GM18867 (cell line): ENCODE measurements at regions not wholly inside any gene's neighbourhood (a gene's known extent, or its start where the extent isn't known, plus 50 kb on each side); places are given as distances from the start of the nearest gene placed in this dataset.
"Not testable (repeated sequence)": the region's sequence is repeated elsewhere in the genome, so short reads cannot be mapped to it uniquely, and the experiment has no call there.

Source experiments
- ATAC-seq: cut with Tn5 transposase; IDR thresholded peaks from one replicate; pipeline ENCODE4 v1.9.1; 2021; ENCODE audit warnings: mild to moderate bottlenecking, moderate library complexity; ENCODE audit not compliant: unreplicated experiment

DNA sequence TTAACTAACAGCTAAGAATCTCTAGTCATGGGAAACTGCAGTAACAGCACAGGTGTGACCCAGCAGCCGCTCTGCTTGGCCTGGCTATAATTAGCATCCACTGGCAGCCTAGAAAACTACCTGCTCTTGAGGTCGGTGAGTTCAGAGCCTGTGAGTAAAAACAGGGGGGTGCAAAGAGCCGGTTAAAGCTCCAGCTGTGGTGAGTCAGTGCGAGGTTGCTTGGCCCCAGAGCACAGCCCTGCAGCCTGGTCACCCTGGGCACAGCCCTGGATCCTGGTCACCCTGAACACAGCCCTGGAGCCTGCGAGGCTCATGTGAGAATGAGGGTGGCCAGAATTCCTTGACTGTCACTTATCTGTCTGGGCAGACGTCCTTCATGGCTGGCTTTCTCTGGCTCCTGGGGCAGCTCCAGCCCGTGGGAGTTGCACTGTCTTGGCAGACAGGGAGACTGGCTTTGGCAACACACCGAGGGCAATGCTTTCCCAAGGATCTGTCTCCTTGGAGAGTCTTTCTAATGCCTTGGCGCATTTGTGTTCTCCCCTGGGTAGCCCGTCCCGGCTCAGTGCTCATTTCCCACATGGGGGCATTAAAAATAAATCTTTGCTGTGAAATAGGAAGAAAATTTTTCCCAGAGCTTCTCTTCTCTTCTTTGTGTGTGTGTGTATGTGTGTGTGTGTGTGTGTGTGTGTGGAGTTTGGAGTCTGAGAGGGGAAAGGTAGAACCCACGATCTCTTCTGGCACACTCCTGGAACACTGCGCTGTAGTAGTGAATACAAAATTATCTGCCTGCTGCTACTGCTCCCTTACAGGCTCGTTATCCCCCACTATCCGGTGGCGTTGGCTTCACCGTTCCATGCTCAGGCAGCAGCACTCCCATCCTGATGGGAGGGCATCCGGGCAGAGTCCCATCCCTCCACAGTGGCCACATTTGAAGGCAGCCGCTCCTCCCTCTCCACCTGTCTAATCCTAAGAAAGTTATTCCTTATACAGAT, 250.2 kb upstream of the MEX3C start:
- ATAC-seq, result no peak

DNA sequence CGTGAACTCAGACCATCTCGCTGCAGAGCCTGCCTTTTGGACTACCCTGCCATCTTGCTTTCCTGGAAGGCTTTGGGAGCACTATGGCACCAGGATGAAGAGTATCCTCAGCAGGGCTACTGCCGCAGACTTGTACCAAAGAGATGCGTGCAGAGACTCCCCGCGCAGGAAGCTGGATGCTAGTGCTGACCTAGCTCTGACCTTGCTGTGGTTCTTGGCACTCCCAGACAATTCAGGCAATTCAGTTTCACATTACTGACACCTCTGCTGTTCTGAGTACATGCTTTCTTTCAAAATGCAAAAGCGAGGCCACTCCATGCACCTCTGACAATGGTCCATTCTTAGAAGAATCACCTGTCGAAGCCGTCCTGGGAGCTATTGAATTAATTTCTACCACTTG, 251.5 kb upstream of the MEX3C start:
- no peak for ATAC-seq

DNA sequence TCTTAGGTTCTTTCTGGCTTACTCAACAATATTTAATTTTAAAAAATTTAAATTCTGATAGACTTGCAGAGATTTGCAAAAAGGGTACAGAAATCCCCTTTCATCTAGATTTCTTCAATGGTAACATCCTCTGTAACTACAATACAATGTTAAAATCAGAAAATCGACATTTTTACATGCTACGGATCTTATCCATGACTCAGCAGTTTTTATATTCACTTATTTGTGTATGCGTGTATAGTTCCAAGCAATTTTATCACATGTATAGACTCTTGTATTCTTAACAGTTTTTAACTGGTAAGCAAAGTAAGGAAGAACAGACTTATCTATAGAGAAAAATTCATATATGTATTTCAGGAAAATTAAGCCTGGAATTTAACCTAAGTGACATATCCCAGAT, 256.1 kb upstream of the MEX3C start:
- ATAC-seq, result no peak

DNA sequence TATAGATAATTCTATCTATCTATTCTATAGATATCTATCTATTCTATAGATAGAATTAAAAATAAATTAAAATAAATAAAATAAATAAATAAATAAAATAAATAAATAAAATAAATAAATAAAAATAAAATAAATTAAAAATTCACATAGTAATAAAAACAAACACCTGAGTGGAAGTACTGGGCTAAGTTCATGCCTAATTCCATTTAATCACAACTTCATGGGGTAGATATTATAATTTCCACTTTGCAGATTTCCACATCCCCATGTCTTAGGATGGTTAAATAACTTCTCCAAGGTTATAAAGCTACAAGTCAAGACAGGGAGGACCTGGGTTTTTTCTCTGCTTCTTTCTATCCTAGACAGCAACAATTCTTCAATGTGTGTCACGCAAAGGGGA, 261.4 kb upstream of the MEX3C start:
- no peak for ATAC-seq

DNA sequence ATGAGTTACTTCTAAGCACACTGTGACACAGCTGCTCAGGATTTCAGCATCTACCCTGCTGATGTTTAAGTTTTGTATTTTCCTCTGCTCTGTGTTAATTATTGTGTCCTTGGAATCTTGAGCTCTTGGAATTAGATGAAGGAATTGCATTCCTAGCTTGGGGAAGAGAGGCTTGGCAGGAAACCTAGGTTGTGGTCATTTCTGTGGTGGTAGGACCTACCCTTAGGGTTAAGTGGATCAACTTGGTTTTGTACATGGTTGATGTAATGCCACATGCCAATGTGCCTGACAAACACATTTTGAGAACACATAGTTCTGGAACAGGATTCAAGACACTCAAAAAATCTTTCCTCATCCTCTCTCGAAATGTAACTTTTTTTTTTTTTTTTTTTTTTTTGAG, 264.5 kb upstream of the MEX3C start:
- no peak for ATAC-seq

DNA sequence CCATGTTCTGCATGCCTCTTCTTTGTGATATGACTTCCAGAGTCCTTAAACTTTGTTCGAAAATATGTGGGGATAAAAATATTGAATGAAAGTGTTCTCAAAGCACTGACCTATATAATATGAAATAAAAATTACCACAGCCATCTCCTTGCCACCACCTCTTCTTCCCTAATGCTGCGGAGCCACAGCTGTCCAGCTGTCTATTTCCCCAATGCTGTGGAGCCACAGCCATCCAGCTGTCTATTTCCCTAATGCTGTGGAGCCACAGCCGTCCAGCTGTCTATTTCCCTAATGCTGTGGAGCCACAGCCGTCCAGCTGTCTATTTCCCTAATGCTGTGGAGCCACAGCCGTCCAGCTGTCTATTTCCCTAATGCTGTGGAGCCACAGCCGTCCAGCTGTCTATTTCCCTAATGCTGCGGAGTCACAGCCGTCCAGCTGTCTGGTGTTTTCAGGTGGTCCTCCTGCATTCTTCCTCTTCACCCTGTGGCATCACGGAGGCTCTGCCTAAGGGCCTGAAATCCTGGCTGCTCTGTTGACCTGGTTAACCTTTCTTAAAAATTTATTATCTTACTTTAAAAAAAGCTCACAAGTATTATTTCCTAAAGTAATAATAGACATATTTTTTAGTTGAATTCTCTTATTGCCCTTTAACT, 266.1 kb upstream of the MEX3C start:
- ATAC-seq, result no peak

DNA sequence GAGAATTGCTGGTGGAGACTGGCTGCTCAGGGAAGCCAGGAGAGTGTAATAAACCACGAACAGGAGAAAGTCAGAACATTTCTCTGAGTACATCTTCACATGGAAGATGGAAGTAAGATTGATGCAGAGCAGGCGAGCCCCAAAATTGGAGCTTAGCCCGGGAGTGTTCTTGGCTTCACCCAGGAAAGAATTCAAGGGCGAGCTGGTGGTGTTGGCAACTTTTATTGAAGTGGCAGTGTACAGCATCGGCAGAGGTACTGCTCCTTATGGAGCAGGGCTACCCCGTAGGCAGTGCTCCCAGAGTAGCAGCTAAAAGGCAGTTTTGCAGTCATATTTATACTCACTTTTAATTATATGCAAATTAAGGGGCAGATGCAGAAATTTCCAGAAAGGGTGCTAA, 281.4 kb upstream of the MEX3C start:
- ATAC-seq, result no peak

DNA sequence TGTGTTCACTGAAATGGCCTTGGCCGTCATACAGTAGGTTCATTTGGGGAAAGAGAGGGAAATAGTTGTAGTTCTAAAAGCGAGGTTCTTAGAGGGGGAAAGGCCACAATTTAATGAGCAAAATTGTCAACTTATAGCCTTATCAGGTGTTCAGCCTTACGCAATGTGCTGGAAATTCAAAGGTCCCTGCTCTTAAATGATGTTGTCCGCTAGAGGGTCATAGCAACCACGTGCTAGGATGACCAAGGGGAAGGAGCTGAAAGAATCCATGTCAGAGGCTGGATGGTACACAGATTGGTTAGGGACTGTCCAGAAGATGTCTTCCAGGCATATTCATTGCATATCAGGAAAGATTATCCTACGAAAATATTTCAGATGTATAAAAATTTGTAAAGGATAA, 282.3 kb upstream of the MEX3C start:
- no peak for ATAC-seq

DNA sequence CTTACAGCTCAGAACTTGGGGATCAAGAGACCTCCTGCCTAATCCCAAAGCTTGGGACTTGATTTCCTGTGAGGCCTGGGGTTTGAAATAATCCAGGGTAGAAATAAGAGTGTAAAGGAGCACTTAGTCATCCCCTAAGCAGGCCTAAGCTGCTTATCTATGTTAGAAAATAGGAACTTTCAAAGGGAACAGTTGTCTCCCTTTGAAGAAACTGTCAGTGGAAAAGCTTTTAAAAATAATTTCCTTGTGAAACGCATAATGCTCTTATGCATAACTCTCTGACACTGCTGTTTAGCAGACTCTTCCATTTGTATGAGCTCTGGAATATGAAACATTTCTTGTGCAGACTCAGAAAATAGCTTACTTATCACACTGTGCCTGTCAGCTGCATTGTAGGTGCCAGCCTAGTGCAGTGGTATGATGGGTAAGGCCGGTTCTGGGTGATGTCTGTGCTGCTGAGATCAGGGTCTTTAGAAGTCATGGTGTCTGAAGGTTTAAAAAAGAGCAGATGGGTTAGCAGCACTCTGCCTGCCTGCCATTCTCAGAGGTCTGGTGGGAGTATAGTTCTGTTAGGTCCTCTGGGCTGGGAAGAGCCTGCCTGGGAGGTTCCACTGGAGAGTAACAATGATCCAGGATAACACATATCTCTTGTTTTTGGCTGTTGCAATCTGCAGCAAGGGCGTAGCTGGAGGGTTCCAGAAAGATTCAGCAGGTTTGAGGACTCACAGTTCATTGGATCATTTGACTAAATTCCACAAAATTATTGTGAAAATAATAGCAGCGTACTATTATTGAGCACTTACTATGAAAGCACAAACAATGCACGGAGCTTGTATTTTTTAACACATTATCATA, 283.2 kb upstream of the MEX3C start:
- no peak for ATAC-seq

DNA sequence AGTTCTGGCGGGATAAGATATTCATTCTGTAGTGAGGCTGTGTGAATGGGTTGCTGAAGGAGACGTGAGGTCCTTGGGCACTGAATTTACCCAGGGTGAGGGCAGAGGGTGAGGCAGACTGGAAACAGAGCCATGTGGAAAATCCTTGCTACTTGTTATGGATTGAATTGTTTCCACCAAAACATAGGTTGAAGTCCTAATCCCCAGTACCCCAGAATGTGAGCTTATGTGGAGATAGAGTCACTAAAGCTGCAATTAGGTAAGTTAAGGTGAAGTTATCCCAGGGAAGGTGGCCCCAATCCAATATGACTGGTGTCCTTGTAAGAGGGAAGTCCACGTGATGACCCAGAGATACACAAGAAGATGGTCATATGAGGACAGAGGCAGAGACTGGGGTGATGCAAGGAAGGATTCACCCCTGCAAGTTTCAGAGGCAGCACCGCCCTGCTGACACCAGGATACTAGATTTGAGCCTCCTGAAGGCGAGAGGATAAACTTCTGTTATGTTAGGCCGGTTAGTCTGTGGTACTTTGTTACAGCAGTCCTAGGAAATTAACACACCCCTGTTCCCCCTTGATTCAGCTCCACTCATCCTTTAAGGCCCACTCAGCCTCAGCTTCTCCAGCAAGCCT, 289.4 kb upstream of the MEX3C start:
- no peak for ATAC-seq

DNA sequence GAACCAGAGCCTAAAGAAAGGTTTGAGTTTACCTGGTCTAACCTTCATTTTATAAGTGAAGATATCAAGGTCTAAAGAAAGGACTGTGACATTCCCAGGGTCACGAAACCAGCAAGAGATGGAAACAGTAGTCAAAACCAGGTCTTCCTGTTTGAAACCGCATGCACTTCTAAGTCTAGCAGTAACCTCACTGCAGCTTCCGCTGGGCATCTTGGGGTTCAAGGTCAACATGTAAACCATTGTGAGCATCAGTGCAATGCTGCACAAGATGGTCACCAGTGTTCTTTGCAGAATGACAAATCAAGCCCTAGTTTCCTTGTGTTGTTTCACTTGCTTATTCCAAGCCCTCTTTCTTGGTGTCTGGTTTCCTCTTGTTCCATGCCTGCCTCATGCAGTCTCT, 292.9 kb upstream of the MEX3C start:
- ATAC-seq, result no peak

DNA sequence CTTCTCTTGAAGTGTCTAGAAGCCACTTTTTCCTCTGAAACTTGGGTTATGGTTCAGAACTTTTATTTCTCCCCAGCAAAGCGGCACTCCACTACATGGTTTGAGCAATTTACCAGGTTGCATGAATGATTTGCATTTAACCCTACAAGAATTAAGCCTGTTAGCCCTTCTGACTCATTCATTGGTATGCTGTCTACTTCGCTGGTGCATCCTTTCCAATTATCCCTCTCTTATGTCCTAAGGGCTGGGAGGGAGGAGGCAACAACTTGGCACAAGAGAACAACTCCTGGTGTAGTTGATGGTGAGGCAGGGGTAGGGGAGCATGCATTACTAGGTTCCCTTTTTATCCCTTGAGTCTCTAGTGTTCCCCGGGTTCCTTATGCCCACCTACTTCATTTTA, 293.4 kb upstream of the MEX3C start:
- ATAC-seq, result no peak

DNA sequence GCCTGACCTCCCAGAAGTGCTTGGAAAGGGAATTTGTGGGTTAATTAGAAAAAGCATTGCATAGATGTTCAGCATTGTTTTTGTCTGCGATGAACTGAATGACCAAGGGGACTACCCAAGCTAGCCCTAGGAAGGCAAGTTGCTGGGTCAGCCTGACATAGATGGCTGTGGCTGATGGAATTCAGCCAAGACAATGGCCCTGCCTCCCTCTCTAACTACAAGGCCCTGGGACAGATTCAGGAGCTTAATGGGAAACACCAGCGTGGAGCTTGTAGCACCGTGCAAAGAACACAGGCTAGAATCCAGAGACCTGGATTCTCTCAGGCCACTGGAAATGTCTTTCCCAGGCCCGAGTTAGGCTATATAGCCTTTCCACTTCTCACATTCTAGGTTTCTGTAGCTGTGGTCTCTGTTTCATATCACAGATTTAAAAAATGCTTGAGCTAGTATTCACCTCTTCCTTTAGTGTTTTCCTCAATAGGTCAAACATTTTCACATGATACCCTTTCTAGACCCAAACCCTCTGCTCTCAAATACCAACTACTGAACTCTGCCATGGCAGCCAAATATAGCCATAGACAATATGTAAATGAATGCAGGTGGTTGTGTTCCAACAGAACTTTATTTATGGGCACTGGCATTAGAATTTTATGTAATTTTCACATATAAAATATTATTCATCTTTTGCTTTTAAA, 294.3 kb upstream of the MEX3C start:
- no peak for ATAC-seq

DNA sequence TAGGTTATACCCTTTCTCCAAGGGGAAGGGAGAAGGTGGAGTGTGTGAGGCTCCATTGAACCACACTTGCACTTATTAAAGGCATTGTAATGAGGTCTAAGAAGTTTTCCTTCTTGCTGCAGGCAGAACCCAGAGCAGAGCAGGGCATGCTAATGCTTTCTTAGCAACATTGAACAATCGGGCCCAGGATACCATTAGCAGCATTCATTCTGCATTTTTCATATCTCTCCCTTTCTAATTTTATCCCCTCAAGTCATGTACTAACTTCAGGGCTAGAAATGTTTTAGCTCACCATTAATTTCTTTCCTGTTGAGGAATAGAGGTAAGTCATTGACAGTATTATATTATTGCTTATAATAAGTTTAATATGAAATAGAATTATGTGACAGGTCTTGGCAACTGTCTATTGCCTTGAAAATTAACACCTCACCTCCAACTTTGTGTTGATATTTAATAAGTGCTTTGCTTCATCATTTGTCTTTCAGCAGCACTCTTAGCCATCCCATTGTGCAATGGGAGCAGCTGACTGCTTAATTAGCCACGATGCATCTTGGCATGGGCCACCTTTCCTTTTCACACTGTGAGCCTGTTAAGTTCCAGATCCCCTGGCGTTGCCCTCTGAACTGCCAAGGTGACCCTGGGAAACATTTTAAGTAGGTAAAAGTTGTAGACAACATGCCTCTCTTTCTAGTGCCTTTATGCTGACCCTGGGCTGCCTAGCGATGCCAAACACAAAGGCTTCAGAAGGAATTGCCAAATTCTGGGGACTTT, 300.8 kb upstream of the MEX3C start:
- ATAC-seq, result no peak

DNA sequence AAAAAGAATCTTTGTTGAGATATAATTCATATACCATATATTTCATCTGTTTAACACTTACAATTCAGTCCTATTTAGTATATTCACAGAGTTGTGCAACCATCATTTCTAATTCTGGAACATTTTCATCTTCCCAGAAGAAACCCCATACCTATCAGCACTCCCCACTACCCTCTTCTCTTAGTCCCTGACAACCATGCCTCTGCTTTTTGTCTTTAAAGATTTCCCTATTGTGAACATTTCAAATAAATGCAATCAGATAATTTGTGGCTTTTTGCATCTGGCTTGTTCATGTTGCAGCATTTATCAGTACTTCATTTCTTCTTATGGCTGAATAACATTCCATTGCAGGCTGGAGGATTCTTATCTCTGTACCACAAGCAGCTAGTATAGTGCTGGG, 305.9 kb upstream of the MEX3C start:
- no peak for ATAC-seq

DNA sequence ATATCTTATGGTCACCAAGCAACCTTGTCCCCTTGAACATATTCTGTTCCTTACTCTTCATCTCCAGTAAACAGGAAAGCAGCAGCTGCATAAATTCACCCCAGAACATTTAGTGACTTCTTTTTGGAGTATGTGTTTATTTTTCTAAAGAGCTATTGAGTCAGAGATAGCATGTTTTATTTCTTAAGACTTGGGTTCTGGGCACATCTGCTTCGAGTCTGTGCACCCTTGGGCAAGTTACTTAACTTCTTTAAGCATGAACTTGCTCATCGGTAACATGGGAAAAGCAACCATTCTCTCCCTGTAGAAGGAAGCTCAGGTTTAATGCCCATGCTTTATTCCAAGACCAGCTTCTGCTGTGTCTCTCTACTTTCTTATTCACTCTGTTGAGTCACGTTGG, 309.3 kb upstream of the MEX3C start:
- no peak for ATAC-seq

DNA sequence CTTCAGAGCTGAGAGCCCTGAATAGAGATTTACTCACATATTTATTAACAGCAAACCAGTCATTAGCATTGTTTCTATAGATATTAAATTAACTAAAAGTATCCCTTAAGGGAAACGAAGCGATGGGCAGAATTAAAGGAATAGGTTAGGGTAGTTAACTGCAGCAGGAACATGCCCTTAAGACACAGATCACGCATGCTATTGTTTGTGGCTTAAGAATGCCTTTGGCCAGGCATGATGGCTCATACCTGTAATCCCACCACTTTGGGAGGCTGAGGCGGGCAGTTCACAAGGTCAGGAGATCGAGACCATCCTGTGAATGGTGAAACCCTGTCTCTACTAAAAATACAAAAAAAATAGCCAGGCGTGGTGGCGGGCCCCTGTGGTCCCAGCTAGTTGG, 310.9 kb upstream of the MEX3C start:
- ATAC-seq, result not testable (repeated sequence)

DNA sequence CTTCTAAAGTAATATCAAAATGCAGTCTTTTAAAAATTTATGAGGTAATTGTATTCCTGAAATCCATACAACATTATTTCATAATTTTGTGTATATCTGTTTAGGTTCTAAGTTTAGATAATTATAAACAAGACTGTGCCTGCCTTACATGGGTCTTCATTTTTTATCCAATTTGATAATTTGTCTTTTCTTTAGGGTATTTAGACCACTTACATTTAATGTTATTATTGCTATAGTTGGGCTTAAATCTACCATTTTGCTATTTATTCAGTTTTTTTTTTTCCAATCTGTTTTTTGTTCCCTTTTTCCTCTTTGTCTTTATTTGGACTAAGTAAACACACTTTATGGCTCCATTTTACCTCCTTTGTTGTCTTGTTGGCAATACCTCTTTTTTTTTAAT, 312.5 kb upstream of the MEX3C start:
- no peak for ATAC-seq

DNA sequence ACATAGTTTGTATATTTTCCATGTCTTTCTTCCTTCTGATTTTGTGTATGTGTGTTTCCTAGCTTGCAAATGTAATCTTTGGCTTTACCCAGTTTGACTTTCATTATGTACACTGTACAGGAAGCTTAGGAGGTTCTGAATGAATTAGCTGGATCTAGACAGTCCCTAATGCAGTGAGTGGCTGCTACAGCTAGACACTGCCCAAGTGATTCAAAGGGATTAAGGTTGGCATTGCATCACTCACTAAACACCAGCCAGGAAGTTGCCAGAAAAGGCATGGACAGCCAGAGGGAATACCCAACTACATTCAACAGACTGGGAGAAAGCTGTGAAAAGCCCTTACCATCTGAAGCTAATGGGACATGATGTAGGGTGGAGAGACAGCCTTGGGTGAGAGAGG, 316.0 kb upstream of the MEX3C start:
- ATAC-seq, result no peak

DNA sequence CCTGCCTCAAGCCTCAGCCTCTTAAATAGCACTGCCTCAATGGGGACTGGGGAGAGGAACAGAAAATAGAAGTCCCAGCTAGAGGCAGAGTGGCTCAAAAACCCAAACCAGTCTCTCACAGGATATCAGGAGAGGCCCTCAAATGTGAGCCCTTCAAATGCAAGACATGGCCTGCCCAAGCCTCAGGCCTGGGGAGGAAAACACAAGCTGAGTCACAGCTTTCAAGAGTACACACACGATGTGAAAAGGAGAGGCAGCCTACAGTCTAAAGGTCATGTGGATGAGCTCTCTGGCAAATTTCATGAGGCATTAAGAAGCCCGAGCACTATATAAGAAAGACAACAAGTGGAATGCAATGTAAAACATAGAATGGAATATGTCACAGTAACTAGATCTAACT, 316.6 kb upstream of the MEX3C start:
- no peak for ATAC-seq
